Fibroblast of skin of scalp (primary cell): ENCODE measurements at regions not wholly inside any gene's neighbourhood (a gene's known extent, or its start where the extent isn't known, plus 50 kb on each side); places are given as distances from the start of the nearest gene placed in this dataset.

Source experiments
- DNase-seq: peaks from one replicate; pipeline ENCODE4 v3.0.0-alpha.2; 2013

- no peak for DNase-seq
These were observed 129.0 kb downstream of the RAP2A start for GRCh38 chr13:97562962-97563361.

DNA sequence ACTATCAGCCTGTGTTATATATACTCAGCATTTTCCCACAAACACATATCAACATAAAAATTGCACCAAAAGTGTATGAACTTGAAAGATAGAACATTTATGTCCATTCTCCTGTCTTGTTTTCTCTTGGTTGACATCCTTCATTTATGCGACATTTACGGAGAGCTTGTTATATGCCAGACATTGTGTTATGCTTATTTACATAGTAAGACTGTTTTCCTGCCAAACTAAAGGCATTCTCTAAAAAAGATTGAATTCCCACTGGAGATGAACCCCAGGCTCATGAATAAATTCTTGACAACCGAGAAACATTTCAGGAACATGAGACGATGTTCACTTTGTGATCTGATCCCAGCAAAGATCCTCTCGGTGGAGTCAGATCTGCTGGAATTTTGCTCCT lies 131.0 kb downstream of the RAP2A start:
- peak; percentile 13 for DNase-seq

DNA sequence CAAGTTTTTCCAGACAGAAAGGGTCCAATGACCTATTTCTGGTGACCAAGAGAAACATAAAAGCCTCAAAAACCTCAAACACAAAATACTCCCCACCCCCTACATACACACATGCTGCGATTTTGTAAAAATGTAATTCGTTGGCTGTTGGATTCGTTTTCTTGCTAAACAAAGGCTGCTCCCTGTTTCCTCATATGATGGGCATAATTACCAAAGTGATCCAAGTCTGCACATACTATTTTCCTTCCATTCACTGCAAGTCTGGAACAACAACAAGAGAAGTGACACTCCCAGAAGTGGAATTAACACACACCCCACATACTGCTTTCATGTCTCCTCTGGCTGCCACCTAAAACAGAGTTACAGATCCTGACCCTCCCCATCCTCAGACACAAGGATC lies 131.9 kb downstream of the RAP2A start:
- no peak for DNase-seq

DNA sequence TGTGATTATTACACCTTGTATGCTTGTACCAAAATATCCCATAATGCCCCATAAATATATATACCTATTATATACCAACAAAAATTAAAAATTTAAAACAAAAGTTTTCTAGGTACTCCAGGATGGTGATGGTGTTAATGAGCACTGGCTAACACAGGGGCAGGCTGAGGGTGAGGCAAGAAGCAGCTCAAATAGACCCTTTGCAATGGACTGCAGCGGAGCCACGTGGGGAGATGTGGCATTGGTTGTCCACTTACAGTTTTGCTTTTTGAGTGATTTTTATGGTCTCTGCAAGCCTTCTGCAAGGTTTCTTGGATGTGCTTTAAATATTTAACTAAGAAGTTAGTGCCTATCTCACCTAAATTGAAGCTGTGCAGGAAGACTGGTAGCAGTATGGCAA lies 132.9 kb downstream of the RAP2A start:
- no peak for DNase-seq

GRCh38 chr13:97567510-97568243 lies 133.7 kb downstream of the RAP2A start:
- peak; percentile 53 for DNase-seq

- DNase-seq = peak; percentile 23
These were observed 134.9 kb downstream of the RAP2A start for GRCh38 chr13:97568850-97569249.

DNA sequence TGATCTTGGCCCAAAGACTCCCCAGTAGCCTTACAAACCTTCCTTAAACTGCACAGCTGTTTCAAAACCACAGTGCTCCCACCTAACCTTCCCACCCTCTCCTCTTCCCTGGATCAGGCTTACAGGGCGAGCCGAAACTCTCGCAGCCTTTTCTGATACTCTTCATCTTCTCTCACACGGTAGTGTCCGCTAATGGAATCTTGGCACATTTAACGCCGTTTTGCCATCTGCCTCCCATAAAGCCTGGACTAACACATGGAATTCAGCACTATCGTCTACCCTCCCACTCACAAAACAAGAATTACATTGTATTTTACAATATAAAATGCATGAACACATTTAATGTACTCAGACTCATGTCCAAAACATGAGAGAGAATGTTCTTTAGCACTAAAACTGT lies 135.9 kb downstream of the RAP2A start:
- no peak for DNase-seq

- no peak for DNase-seq
These were observed 136.5 kb downstream of the RAP2A start for GRCh38 chr13:97570442-97570841.

GRCh38 chr13:97573011-97573410 lies 139.0 kb downstream of the RAP2A start:
- DNase-seq = peak; percentile 43

GRCh38 chr13:97574926-97575325 lies 141.0 kb downstream of the RAP2A start:
- DNase-seq = peak; percentile 34

- no peak for DNase-seq
These were observed 143.1 kb downstream of the RAP2A start for GRCh38 chr13:97577026-97577425.

- DNase-seq = no peak
These were observed 148.2 kb downstream of the RAP2A start for GRCh38 chr13:97582170-97582569.

DNA sequence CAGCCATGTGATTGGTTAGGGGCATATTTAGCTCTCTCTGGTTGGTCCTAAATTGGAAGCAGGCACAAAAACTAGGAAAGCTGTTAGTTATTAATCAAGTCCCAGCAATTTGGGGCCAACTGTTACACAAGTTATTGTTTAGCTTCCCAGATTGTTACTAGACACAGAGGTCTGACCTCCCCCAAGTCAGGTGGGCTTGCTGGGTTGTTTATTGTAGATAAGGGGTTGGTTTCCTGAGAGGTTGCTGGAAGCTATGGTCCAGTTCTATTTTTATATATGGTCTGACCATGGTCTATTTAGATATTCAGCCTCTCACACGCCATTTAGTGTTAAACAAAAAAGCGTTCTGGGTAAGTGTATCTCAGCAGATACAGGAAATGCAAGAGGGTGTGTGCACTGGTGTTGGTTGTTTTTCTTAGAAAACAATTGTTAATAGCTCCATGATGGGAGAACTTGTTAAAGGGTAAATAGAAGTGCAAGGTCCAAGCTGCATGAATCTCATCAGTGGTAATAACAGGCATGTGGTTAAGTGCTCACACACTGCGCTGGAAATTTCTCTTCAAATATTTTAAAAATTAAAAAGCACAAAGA lies 150.0 kb downstream of the RAP2A start:
- no peak for DNase-seq

DNA sequence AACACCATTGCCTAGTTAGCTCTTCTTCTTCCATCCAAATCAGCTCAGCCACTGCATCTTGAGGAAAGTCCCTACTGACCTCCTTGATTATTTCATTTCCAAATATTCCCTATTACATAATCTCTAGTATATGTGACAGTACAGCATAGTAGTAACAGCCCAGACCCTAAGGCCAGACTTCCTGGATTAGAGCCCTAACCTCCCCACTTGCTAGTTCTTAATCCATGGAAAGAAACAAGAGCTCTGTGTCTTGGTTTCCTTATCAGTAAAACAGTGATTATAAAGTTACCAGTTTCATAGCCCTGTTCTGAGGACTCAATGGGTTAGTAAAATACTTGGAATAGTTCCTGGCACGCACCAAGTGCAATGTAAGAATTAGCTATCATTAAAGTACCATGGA lies 153.0 kb downstream of the RAP2A start:
- no peak for DNase-seq

DNA sequence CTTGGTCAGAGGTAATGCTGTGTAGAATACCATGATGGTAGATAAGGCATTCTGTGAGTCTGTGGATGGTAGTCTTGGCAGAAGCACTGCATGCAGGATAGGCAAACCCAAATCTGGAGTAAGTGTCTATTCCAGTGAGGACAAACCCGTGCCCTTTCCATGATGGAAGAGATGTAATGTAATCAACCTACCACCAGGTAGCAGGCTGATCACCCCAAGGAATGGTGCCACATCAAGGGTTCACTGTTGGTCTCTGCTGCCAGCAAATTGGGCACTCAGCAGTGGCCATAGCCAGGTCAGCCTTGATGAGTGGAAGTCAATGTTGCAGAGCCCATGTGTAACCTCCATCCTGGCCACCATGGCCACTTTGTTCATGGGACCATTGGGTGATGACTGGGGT lies 155.0 kb downstream of the RAP2A start:
- DNase-seq = no peak

GRCh38 chr13:97600458-97601075 lies 166.6 kb downstream of the RAP2A start:
- peak; percentile 81 for DNase-seq

- DNase-seq = no peak
These were observed 181.3 kb downstream of the RAP2A start for GRCh38 chr13:97615266-97615665.

DNA sequence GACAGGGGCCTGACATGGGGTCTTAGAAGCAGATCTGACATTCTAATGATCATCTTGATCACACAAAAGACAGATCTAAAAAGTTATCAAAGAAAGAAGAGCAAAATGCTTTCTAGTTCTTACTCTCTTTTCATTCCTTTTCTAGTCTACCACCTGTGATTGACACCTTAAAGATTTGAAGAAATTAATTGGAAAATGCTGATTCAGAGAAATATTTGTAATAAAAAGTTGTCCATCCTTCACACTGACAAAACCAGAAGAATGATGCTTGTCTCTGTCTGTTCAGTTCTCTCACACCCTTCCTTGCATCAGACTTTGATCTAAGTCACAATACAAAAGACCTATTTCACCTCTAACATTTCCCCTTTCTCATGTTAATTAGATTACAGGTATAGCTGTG lies 182.4 kb downstream of the RAP2A start:
- DNase-seq = no peak

- no peak for DNase-seq
These were observed 187.1 kb downstream of the RAP2A start for GRCh38 chr13:97621025-97621424.

- no peak for DNase-seq
These were observed 187.7 kb downstream of the RAP2A start for GRCh38 chr13:97621631-97622030.

- peak; percentile 91 for DNase-seq
These were observed 193.6 kb downstream of the RAP2A start for GRCh38 chr13:97627566-97627965.

GRCh38 chr13:97629601-97630272 lies 195.8 kb downstream of the RAP2A start:
- no peak for DNase-seq

GRCh38 chr13:97630725-97631124 lies 196.8 kb downstream of the RAP2A start:
- DNase-seq = no peak

DNA sequence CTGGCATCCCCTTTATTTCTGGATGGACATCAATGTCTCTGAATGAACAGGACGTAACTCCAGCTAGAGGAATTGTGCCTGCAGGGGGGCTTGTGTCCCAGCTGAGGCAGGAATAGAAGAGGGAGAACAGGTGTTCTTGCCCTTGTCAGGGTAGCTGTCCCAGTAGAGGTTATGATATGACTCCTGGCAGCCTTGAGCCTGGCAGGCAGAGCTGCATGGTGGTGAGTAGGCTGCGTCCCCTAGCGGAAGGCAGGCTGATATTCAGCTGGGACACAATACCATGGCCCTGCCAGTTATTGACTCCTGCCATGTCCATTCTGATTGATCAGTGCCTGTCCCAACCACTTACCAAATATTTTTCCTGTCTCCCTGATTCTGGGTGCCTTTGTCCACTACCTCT lies 197.2 kb downstream of the RAP2A start:
- no peak for DNase-seq
